Inflammatory macrophage (primary cell): ENCODE measurements at regions not wholly inside any gene's neighbourhood (a gene's known extent, or its start where the extent isn't known, plus 50 kb on each side); places are given as distances from the start of the nearest gene placed in this dataset.
"Not testable (repeated sequence)": the region's sequence is repeated elsewhere in the genome, so short reads cannot be mapped to it uniquely, and the experiment has no call there.

Experiments used
- DNase-seq, 2 donors: peaks; one replicate each; pipeline ENCODE4 v3.0.0-alpha.2; 2020 to 2022

DNA sequence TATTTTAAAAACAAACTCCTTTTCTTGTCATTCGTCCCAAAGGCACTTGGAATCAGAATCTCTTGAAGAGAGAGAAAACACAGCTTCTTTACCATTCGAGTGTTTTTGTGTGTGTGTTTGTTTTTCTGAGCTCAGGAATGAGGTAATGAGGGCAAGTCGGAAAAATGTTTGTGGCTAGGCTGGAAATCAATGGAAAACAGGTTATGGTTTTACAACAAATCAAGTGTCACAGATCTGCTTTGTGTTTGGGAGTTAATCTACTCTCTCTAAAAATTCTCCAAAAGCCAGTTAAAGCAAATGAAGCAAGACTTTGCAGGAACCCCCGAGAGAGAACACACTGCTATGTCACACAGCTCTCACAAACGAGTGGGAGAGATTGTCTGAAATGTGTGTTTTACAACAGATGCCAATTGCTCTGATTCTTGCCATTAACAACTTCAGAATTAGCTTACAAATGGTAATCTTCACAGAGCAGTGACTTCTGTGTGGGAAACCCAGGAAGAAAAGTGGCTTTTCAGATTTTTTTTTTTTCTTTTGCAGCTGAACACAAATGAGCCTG, 264.1 kb downstream of the CBLL2 start:
- no peak for DNase-seq

DNA sequence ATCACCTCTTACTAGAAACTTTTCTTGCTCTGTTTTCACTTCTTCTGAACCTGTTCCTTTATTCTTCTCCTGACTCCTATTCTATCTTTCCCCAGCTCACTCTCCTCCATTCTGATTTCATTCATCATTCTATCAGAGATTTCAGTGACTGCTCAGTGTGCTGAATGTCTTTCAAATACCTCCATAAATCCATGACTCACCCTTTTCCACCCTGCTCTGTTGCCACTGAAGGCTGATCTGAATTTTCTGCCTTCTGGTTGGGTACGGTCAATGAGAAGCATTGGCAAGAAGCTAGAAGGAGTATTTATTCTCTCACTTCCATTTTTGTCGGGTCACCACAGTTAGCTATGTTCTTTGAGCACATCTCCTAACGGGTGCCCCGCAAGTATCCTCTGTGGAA, 265.9 kb downstream of the CBLL2 start:
- no peak for DNase-seq

DNA sequence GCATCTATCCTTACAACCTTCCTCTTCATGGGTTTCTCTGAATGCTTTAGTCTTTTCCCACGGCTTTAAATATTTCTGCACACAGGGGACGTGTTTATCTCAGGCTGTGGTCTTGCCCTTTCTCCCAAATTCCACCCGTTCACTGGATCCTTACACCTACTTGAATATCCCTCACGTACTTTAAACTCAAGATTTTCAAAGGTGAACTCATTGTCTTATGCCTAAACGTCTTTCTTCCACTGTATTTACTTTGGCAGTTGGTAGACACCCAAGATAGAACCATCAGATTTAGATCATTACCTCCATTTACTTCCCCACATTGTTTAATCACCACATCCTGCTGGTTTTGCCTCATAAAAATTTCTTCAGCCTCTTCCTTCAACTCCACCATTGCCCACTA, 269.2 kb downstream of the CBLL2 start:
- no peak for DNase-seq

DNA sequence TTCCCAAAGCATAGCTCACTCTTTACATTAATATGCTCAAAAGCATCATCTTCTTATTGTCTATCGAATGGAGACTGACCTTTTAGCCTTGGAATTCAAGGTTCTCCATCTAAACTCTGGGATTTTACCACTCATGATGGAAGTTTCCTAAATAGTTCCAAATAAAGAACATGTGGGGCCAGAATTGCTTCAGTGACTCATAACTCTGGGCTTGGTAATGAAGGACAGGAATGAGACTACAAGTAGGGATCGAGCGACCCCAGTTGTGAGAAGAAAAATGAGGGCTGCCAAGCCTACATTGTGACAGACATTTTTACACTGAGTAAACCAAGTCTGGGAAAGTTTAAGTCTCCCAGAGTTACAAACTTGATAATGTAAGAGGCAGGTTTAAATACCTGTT, 269.9 kb downstream of the CBLL2 start:
- DNase-seq: no peak

DNA sequence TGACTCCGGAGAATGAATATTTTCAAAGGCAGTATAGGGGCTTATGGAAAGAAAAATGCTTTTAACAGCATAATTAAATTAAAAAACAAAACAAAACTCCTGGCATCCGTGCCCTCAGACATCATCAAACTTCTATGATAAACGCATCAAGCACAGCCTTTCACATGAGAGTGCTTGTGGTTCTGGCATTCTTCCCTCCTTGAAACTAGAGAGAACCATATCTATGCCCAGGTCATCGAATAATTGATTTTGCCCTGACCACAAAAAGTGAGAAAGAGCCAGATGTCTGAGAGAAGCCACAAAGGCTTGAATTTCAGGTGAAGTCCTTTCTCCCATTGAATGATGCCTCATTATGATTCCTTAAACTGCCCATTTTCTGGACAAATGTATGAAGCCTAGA, 286.8 kb downstream of the CBLL2 start:
- DNase-seq: no peak

- no peak for DNase-seq
Measured at GRCh38 chrX:22575161-22575845, 302.6 kb downstream of the CBLL2 start.

- no peak for DNase-seq
Measured at GRCh38 chrX:22577181-22577580, 304.5 kb downstream of the CBLL2 start.

DNA sequence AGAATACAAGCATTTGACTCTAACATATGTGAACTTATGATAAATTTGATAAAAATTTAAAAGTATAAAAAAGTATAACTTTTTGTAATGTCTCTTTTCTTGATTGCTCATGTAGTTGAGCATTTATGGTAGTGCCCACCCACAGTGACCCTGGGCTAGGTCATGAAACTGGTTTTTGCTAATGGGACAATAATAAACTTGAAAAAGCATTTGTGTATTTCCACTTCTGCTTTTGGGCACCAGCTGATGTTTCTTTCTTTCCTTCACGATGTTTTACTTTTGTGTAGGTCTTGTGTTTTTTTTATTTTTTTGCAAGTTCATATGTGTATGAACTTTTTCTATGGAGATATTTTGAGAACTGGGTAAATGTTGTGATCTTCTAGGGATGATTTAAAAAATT, 313.1 kb downstream of the CBLL2 start:
- no peak for DNase-seq

DNA sequence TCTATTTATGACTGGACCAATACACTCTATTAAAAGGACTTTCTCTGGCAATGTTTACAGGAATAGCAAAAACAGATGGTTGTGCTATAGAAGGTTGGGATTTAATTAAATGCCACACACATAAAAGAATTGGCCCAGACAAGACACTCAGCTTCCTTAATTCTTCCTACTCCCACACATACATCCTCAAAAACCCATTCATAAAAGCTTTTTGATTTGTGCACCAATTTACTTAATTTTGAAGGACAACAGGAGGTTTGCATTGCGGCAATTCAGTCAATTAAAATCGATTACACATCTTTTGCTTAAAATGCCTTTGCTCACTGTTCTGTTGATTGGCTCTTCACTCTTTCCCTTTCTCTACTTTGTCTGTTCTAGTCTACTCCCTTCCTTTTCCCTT, 317.1 kb downstream of the CBLL2 start:
- DNase-seq: no peak

DNA sequence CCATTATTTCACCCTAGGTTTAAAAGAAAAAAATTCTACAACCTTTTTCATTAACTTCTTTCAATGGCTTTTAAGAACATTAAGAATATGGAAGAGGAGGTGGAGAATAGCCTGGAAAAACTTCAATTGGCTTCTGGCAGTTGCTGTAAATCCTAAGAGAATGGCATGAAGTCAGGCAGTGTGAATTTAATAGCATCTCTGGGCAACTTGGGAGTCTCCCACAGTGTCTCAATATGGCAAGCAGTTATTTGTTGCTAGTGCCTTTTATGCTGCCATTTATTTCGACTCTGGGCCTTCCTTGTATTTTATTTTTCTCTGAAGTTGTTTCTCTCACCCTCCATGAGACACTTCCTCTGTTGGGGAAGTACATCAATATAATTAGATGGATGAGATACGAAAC, 322.1 kb downstream of the CBLL2 start:
- no peak for DNase-seq

GRCh38 chrX:22603060-22603459, 330.3 kb downstream of the CBLL2 start:
- DNase-seq: no peak

DNA sequence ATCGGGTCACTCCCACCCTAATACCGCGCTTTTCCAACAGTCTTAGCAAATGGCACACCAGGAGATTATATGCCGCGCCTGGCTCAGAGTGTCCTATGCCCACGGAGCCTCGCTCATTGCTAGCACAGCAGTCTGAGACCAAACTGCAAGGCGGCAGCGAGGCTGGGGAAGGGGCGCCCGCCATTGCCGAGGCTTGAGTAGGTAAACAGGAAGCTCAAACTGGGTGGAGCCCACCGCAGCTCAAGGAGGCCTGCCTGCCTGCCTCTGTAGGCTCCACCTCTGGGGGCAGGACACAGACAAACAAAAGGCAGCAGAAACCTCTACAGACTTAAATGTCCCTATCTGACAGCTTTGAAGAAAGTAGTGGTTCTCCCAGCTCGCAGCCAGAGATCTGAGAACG, 336.7 kb downstream of the CBLL2 start:
- not testable (repeated sequence) for DNase-seq

DNA sequence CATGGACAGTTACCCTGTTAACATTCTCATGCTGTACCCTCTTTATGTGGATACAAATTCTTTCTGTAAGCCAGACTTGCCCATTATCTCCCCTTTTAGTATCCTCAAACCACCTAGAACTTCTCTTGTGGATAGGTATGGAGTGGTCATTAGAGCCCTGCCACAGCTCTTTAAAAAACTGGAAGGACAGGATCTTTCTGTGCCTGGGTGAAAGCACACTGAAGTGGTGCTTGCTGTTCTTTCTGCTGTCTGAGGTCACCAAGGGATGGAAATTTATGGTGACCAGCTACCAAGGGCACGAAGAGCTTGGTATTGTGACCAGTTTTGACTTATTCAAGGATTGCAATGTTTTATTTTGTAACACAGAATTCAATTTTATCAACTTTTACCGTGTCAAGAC, 344.2 kb downstream of the CBLL2 start:
- no peak for DNase-seq

DNA sequence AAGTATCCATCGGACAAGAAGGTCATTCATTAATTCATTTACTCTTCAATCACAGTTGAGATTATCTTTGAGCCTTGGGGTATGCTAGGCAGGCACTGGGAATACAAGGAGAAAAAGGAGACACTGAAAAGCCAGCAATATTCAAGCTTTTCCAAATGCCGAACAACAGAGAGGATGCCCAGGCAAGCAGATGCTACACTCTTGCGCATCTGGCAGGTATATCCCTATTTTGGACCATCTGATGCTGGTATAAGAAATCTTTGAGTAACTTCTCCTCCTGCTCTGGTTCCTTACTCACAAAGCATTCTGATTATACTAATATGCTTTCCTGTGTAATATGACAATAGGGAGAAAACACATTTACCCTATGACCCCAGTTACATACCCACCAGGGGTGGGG, 354.9 kb downstream of the CBLL2 start:
- DNase-seq: no peak

GRCh38 chrX:22628275-22628674, 355.6 kb downstream of the CBLL2 start:
- no peak for DNase-seq

GRCh38 chrX:22629105-22629725, 356.5 kb downstream of the CBLL2 start:
- DNase-seq: no peak

DNA sequence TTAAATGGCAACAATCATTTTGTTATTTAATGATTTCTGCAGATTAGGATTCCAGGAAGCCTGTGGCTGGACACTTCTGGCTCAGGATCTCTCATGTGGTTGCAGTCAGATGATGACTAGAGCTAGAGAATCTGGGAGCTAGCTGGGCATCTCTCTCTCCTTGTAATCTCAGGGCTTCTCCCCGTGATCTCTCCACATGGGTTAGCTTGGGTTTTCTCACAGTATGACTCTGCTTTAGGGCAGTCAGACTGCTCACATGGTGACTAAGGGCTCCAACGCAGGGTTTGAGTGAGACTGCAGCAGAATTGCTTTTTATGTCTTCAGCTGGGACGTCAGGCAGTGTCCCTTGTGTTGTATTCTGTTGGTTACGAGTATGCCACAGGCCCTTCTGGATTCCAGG, 361.4 kb downstream of the CBLL2 start:
- no peak for DNase-seq

DNA sequence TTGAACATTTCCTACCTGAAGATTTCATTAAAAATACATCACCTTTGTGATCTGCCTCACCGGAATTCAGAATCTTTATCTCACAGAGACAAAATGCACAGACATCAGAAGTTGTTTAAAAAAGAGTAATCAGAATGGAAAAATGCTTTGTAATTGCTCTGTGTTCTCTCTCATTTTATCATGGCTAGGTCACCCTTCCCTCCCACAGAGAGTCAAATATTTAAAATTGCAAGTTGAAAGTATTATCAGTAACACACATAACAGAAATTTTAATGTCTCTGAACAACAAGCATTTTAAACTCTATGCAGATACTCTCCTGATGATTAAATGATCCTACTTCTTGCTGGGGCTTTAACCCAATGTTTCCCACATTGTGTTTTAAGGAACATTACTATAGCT, 362.0 kb downstream of the CBLL2 start:
- no peak for DNase-seq

- no peak for DNase-seq
Measured at GRCh38 chrX:22648281-22648680, 351.5 kb upstream of the DDX53 start.

- DNase-seq: no peak
Measured at GRCh38 chrX:22650691-22651090, 349.1 kb upstream of the DDX53 start.

DNA sequence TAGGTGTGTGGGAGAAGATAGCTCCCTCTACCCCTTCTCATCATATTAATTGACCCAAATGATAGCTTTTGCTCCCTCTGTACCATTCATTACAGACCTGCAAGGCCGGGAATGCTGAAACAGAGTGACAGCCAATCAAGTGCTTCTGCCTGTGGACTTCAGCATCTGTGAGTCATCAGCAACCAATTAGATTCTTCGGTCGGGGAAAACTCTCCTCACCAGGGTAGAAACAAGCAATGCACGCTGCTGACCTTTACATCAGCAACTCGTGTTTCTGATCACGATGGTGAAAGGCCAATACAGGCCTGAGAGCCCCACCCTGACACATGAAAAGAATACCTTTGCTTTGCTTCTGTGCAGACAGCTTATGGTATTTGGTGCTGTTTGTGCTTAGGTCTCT, 347.2 kb upstream of the DDX53 start:
- DNase-seq: no peak

GRCh38 chrX:22660756-22661155, 339.0 kb upstream of the DDX53 start:
- DNase-seq: no peak

DNA sequence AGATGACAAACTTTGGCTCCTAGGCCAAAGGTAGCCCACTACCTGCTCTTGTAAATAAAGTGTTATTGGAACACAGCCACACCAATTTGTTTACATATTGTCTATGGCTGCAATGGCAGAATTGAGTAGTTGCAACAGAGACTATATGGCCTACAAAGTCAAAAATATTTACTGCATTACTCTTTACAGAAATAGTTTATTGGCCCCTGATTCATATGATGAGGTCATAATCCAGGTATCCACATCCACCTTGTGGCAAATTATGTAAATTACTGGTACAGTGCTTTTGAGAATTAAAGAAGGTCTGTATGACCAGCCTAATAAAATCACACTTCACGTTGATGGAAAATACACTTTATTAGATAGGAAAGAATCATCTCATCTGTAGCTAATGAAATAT, 337.0 kb upstream of the DDX53 start:
- no peak for DNase-seq

- no peak for DNase-seq
Measured at GRCh38 chrX:22664826-22665225, 334.9 kb upstream of the DDX53 start.

DNA sequence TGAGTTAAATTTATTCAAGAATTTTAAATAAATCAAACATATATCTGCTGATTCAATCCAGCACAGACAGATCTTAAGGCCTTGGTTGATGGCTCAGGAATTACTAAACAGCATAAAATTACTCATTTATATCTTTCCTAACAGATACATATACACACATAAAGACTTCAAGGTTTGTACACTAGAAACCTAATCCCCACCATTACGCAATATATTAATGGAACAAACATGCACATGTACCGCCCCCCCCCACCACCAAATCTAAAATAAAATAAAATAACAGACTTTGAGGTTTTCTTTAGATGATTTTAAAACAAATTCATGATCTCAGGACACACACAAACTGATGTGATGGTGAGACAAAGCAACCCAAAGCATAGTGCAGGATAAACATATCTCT, 333.9 kb upstream of the DDX53 start:
- DNase-seq: no peak
